ENCODE measurements at regions not wholly inside any gene's neighbourhood (a gene's known extent, or its start where the extent isn't known, plus 50 kb on each side); places are given as distances from the start of the nearest gene placed in this dataset.

- no peak for DNase-seq
Measured at GRCh38 chr13:88602786-88603777, 931.9 kb downstream of the SLITRK5 start.

- no peak for DNase-seq
Measured at GRCh38 chr13:88617176-88617575, 946.0 kb downstream of the SLITRK5 start.

GRCh38 chr13:88622362-88622973 is 951.3 kb downstream of the SLITRK5 start:
- no peak for DNase-seq

- DNase-seq, result no peak
Measured at GRCh38 chr13:88623150-88623549, 952.0 kb downstream of the SLITRK5 start.

- no peak for DNase-seq
Measured at GRCh38 chr13:88627071-88627470, 955.9 kb downstream of the SLITRK5 start.

GRCh38 chr13:88628882-88629281 is 957.7 kb downstream of the SLITRK5 start:
- no peak for DNase-seq

GRCh38 chr13:88637935-88638334 is 966.8 kb downstream of the SLITRK5 start:
- no peak for DNase-seq

- no peak for DNase-seq
Measured at GRCh38 chr13:88643233-88643632, 972.1 kb downstream of the SLITRK5 start.

GRCh38 chr13:88648598-88649373 is 977.6 kb downstream of the SLITRK5 start:
- DNase-seq, result no peak

GRCh38 chr13:88649855-88650254 is 978.7 kb downstream of the SLITRK5 start:
- no peak for DNase-seq

GRCh38 chr13:88651531-88651930 is 980.4 kb downstream of the SLITRK5 start:
- no peak for DNase-seq

GRCh38 chr13:88656751-88657150 is 985.6 kb downstream of the SLITRK5 start:
- no peak for DNase-seq

GRCh38 chr13:88670509-88670908 is 999.3 kb downstream of the SLITRK5 start:
- DNase-seq, result no peak

- no peak for DNase-seq
Measured at GRCh38 chr13:88674841-88675240, 1003.7 kb downstream of the SLITRK5 start.

GRCh38 chr13:88675347-88675996 is 1004.3 kb downstream of the SLITRK5 start:
- no peak for DNase-seq

GRCh38 chr13:88676016-88676415 is 1004.8 kb downstream of the SLITRK5 start:
- DNase-seq, result no peak

GRCh38 chr13:88685459-88685858 is 1014.3 kb downstream of the SLITRK5 start:
- DNase-seq, result no peak

- no peak for DNase-seq
Measured at GRCh38 chr13:88701551-88701950, 1030.4 kb downstream of the SLITRK5 start.

GRCh38 chr13:88704600-88705275 is 1033.6 kb downstream of the SLITRK5 start:
- DNase-seq, result no peak

GRCh38 chr13:88707646-88708045 is 1036.5 kb downstream of the SLITRK5 start:
- DNase-seq, result no peak

- DNase-seq, result no peak
Measured at GRCh38 chr13:88717946-88718345, 1046.8 kb downstream of the SLITRK5 start.

GRCh38 chr13:88718781-88719180 is 1047.6 kb downstream of the SLITRK5 start:
- DNase-seq, result no peak

All from skin of body (tissue), 1 donor.